Type B pancreatic cell (in vitro differentiated cells): ENCODE measurements at regions not wholly inside any gene's neighbourhood (a gene's known extent, or its start where the extent isn't known, plus 50 kb on each side); places are given as distances from the start of the nearest gene placed in this dataset.

Experiments
- DNase-seq: peaks from one replicate; pipeline ENCODE4 v3.0.0; 2021; ENCODE audit warnings: mixed read lengths; ENCODE audit not compliant: unreplicated experiment; ENCODE audit errors: extremely low spot score
- H3K27ac Mint-ChIP-seq: 2 replicates; pipeline ENCODE4 v1.8.0; 2021; ENCODE audit warnings: mild to moderate bottlenecking, mixed read lengths
- H3K27me3 Mint-ChIP-seq: 2 replicates; pipeline ENCODE4 v1.8.0; 2021; ENCODE audit warnings: mixed read lengths
- H3K36me3 Mint-ChIP-seq: 2 replicates; pipeline ENCODE4 v1.8.0; 2021; ENCODE audit warnings: mixed read lengths
- H3K4me1 Mint-ChIP-seq: one replicate; pipeline ENCODE4 v1.8.0; 2021; ENCODE audit warnings: mixed read lengths; ENCODE audit not compliant: unreplicated experiment
- H3K4me3 Mint-ChIP-seq: 2 replicates; pipeline ENCODE4 v1.8.0; 2021; ENCODE audit warnings: mild to moderate bottlenecking, mixed read lengths
- H3K9me3 Mint-ChIP-seq: 2 replicates; pipeline ENCODE4 v1.8.0; 2021; ENCODE audit warnings: mixed read lengths
- CTCF ChIP-seq: fragments of 200-600 bp; sonication (generic); conservative IDR thresholded peaks from 2 replicates; pipeline ENCODE4 v1.5.0; 2021; ENCODE audit warnings: antibody characterized with exemption, mild to moderate bottlenecking

DNA sequence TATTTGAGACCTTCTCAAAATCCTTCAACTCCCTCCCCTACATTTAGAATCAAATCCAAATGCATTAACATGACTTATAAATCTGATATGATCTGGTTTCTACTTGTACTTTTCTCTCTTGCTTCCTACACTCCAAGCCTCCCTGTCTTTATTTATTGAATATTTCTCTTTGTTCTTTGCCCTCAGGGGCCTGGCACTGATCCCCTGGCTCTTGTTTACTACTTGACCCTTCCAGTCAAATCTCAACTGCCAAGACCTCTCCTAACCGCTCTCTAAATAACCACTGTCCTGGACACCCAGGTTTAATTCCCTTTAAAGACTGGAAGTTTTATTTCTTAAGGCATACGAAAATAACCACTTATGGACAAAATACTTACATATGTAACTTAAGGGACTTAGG, 248.9 kb downstream of the CHRM3 start:
- Mint-ChIP-seq H3K36me3 (no peaks in the 10 kb centered on the region), H3K27me3 (no peaks in the 10 kb centered on the region), H3K27ac (no peak overlapping the region), H3K4me3 (no peak overlapping the region), H3K4me1 (no peaks in the 10 kb centered on the region), H3K9me3 (no peaks in the 10 kb centered on the region)
- no peak for DNase-seq
- TF ChIP-seq CTCF, result no peak

DNA sequence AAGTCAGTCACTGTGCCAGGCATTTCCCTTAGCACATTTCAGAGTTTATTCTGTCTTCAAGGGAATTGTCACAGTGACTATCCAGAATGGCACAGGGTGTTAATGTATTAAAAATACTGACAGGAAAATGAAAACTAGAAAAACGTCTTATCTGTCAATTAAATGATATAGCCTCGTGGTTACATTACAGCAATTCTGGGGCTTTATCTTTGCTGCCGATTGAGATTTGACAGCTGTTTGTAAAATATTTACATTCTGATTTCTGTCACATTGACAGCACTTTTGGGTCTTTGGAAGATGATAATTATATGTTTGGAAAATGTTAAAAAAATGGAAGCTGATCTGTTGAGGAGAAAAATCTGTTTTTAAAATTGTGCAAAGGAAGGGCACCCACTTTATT, 250.0 kb downstream of the CHRM3 start:
- Mint-ChIP-seq H3K36me3 (no peaks in the 10 kb centered on the region), H3K27ac (no peak overlapping the region), H3K4me1 (no peaks in the 10 kb centered on the region), H3K27me3 (no peaks in the 10 kb centered on the region), H3K9me3 (no peaks in the 10 kb centered on the region), H3K4me3 (no peak overlapping the region)
- no peak for DNase-seq
- TF ChIP-seq CTCF, result no peak

DNA sequence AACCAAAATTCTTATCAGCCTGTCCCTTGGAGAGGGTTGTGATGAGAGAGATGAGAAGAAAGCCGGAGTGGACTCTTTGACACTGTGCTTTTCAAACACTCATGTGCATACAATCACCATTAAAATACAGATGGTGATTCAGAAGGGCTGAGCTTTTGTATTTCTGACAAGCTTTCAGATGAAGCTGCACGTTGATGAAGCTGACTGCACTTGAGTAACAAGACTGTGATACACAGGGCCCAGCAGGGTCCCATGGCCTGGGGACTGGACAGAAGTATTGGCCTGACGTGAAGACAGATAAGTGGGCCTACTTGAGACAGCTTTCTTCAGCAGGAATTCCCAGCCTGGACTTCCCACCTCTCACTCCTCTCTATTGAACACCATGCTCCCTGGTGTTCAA, 258.2 kb downstream of the CHRM3 start:
- no peaks in the 10 kb centered on the region for H3K4me1 Mint-ChIP-seq
- no peak overlapping the region for H3K27ac Mint-ChIP-seq
- TF ChIP-seq CTCF, result no peak
- no peaks in the 10 kb centered on the region for H3K27me3 Mint-ChIP-seq
- no peaks in the 10 kb centered on the region for H3K9me3 Mint-ChIP-seq
- H3K4me3 Mint-ChIP-seq, result no peak overlapping the region
- H3K36me3 Mint-ChIP-seq, result no peaks in the 10 kb centered on the region
- no peak for DNase-seq

DNA sequence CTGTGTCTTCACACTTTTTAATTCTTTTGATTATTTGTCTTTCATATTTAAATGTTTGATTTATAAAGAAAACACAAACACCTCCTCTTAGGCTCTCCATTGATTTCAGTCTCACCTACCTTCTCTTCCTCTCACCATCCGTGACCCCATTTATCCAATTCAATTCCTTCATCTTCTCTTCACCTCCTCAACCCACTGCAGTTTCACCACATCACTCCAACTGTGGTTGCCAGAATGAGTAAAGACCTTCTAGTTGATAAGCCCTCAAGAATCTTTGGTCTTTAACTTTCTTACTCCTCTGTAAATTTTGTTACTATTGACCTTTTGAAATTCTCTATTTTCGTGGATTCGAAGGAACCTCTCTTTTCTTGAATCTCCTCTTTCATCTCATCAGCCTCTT, 260.7 kb downstream of the CHRM3 start:
- DNase-seq, result no peak
- no peaks in the 10 kb centered on the region for H3K4me1 Mint-ChIP-seq

DNA sequence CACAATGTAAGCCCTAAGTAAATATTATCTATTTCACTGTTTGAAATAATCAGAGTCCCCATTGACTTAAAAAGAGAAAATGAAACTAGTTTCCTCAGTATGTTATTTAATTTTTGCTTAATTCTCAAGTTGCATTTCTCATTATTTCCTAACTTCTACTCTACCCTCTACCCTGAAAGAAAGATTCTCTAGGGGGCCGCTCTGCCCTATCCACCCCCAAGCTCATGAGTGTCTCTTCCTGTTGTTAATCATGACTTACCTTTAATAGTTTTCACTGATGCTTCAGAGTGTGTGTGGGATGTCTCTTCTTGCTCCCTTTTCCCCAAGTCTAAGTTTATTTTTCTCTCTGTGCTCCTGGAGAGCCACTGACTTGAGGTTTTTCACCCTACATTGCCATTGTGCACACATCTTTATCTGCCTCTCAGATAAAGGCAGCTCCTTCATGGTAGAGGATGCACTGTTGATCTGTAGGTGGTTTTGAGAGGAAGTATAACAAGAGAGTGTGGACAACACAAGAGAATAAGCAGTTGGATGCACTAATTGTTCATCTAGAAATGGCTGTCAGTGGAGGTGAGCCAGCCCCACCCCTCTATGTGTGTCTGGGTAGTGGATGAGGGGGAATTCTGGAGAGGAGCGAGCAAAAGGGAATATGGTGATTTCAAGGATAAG, 261.7 kb downstream of the CHRM3 start:
- no peak overlapping the region for H3K4me3 Mint-ChIP-seq
- no peaks in the 10 kb centered on the region for H3K27me3 Mint-ChIP-seq
- no peaks in the 10 kb centered on the region for H3K9me3 Mint-ChIP-seq
- H3K36me3 Mint-ChIP-seq, result no peaks in the 10 kb centered on the region
- no peak for DNase-seq
- no peaks in the 10 kb centered on the region for H3K4me1 Mint-ChIP-seq
- H3K27ac Mint-ChIP-seq, result no peak overlapping the region
- no peak for TF ChIP-seq CTCF

More for the DNA sequence above, 260.7 kb downstream of the CHRM3 start:
- Mint-ChIP-seq H3K27ac (no peak overlapping the region), H3K27me3 (no peaks in the 10 kb centered on the region), H3K4me3 (no peak overlapping the region), H3K9me3 (no peaks in the 10 kb centered on the region), H3K36me3 (no peaks in the 10 kb centered on the region)
- TF ChIP-seq CTCF, result no peak

GRCh38 chr1:239655023-239655422, 268.7 kb downstream of the CHRM3 start:
- Mint-ChIP-seq H3K27ac (no peak overlapping the region), H3K4me1 (peaks cover 4% of the 10 kb centered on the region), H3K27me3 (peaks cover 9% of the 10 kb centered on the region), H3K36me3 (no peaks in the 10 kb centered on the region), H3K9me3 (peaks cover 5% of the 10 kb centered on the region), H3K4me3 (no peak overlapping the region)
- TF ChIP-seq CTCF, result no peak
- DNase-seq, result no peak
